GM21447 (cell line): ENCODE measurements at regions not wholly inside any gene's neighbourhood (a gene's known extent, or its start where the extent isn't known, plus 50 kb on each side); places are given as distances from the start of the nearest gene placed in this dataset.

Experiments used
- ATAC-seq: cut with Tn5 transposase; IDR thresholded peaks from one replicate; pipeline ENCODE4 v1.9.1; 2021; ENCODE audit not compliant: unreplicated experiment

DNA sequence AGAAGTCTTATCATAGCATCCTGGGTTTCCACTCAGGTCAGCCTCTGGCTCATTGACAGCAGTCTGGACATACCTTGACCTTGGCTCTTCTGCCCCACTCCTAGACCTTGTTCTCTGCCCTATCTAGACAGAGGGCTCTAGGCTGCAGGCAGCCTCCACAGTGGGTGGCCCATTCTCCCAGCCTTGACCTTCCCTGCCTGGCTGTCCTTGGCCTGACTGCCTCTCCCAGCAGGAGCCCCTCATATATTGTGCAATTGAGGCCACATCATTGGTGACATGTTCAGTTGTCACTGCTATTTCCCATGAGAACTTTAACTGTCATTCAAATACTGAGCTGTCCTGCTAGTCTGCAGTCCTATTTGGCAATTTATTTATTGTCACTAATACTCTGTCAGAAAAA is 503.4 kb downstream of the PLXNA4 start:
- ATAC-seq = no peak

GRCh38 chr7:132072165-132072564 is 504.1 kb downstream of the PLXNA4 start:
- no peak for ATAC-seq

- no peak for ATAC-seq
These were observed 507.0 kb downstream of the PLXNA4 start for GRCh38 chr7:132069306-132069705.

- no peak for ATAC-seq
These were observed 509.5 kb downstream of the PLXNA4 start for GRCh38 chr7:132066761-132067171.

DNA sequence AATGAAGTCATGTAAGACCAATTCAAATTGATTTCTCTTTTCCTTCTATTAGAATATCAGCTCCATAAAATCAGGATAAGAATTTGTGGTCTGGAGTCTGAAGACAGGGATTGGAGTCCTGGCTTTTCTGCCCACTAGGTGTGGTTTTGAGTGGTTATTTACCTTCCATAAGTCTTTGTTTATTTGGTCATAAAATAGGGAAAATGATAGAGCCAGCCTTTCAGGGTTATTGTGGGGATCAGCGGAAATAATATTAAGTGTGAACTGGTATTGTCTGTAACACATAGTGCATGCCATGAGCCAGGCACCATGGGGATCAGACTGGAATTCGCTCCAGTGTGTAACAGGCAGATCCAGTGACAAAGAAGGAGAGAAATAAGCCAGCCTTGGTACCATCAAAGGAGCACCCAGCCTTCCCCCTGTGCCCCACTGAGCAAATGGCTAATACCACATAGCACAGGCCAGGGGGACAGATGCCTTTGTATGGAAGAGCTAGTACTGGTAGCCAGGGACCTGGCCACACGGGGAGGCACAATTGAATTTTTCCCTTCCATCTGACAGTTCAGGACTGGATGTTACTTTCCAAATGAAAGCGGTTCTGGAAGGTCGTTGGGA is 509.7 kb upstream of the PODXL start:
- no peak for ATAC-seq

GRCh38 chr7:132065193-132065988 is 509.0 kb upstream of the PODXL start:
- no peak for ATAC-seq

DNA sequence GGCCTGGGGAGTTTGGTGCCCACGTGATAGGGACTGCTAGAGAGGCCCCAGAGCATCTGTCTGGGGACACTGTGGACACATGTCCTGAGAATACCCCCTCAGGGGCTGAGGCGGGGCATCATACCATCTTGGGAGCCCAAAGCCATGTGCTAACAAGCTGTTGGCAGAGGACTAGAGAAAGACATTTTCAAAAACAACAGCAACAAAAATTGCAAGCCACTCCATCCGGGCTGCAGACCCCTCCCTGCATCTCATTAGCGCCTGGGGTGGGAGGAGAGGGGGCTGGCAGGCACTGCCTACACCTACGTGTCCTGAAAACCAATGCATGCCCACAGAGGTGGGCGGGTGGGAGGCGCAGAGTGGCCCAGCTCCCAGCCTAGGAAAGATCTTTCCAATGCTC is 507.4 kb upstream of the PODXL start:
- ATAC-seq = no peak

DNA sequence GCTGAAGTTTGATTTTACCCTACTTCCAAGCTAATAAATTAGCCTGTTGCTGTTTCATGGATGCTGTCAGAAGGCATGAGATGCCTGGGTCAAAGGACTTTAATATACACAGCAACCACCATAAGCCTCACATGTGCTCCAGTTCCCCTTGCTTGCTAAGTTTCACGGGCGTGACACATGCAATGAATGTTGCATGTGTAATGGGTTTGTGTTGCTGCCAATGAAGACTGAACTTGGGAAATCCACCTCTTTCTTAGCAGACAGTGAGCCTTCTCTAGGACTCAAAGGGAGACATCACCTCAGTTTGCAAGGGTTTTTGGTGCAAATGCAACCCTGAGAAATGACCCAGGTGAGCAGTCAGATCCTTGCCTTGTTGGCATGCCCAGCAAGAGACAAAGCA is 505.5 kb upstream of the PODXL start:
- ATAC-seq = no peak

- peak; percentile 77 for ATAC-seq
These were observed 502.7 kb upstream of the PODXL start for GRCh38 chr7:132059141-132059540.

DNA sequence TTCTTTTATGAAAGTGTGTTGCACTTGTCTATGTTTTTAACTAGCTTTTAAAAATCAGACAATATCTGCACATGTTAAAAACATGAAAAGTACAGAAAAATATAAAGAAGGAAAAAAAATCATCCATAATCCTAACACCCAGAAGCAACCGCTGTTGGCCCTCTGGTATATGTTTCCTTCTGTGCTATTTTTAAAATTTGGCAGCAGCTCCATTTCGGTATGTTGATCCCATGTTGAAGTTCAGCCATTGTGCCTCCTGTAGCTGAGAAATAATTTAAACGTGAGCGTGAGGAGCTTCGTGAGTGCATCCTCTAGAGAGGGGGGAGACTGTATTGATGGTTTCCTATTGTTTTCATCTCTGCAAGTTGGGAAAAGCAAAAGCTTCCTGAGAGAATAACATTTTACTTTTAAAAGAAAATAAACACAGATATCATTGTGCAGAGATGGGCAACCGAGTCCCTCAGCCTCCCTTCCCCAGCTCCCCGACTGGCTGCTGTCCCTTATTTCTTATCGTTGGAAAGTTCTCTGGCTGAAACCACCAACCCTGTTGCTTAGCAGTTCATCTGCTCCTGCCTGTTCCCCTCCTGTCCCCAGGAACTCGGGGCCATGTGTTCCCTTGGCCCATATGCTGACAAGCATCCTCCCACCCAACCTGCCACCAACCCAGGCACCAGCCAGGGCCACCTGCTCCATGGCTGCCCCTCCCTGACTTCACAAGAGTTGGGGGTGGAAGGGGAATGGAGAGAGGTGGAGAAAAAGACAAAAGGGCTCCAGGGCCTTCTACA is 499.1 kb upstream of the PODXL start:
- ATAC-seq = no peak

DNA sequence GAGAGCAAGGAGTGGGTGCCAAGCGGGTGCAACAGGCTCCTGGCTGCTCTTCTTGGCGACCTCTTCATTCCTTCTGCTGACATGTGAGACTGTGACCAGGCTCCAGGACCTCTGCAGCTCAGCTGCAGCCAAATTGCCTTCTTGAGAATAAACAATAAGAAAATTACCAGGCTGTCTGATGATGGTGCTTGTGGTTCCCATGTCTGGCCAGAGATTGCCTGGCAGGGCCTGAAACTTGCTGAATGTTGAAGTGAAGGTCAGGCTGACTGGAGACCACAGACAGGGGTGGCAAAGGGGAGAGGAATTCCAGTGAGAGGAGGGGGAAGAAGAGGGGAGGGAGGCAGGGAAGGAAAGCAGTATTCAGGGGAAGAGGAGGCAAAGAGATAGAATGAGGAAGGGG is 497.4 kb upstream of the PODXL start:
- ATAC-seq = no peak

DNA sequence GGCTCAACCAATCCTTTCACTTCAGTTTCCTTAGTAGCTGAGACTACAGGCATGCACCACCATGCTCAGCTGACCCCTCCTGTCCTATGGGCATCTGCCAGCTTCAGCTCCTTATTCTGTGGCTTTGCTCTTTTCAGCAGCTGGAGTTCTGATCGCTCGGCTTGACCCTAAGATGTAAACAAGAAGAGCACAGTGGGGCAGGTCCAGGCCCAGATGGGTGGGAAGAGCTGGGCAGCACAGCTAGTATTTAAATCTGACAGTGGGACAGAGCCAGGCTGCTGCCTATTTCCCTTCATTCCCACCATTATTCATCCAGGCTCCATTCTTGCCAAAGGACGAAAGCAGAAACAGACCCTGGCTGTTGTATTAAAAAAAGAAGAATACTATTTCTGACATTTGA is 494.9 kb upstream of the PODXL start:
- ATAC-seq = no peak

GRCh38 chr7:132049462-132050304 is 493.3 kb upstream of the PODXL start:
- ATAC-seq = no peak

GRCh38 chr7:132045481-132045980 is 489.1 kb upstream of the PODXL start:
- ATAC-seq = no peak

DNA sequence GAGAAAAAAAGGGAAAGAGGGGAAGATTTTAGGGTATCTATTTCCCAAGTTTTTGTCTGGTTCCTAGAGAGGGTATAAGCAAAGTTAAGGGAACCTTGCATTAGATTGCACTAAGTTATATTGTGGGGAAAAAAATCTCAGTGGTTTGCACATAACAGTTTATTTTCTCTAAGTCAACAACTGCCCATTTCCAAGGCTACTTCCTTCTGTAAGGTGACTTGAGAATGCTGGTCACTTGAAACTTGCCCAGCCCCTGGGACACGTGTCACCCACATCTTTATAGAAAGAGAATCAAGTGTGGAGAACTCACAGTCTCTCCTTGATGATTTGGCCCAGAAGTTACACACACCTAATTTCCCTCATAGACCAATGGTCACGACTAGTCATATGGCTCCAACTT is 488.6 kb upstream of the PODXL start:
- no peak for ATAC-seq

DNA sequence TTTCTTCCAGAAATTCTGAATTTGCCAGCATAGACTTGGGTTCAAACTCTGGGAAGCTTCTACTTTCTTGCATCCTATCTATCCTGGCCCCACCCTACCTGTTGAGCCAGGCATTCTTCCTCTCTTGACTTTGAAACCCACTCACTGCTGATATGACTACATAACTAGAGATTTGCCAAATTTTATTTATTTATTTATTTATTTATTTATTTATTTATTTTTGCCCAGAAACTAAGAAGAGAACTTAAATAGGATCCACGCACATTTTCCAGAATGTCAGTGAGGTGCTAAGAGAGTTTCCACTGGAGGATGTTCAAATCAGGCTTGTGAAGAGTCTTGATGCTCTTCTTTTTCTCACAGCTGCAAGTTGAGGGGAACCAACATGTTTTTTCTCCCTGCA is 487.8 kb upstream of the PODXL start:
- ATAC-seq = no peak

DNA sequence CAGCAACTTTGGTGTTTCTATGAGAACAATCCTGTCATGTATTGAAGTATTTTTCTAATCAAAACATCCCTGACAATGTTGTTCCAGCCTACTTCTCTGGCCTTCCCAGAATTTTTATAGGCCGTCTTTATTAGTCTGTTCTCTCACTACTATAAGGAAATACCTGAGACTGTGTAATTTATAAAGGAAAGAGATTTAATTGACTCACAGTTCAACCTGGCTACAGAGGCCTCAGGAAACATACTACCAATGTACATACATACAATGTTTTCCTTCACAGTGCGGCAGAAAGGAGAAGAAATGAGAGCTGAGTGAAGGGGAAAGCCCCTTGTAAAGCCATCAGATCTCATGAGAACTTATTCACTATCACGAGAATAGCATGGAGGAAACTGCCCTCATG is 484.7 kb upstream of the PODXL start:
- ATAC-seq = no peak

GRCh38 chr7:132035517-132036362 is 479.3 kb upstream of the PODXL start:
- no peak for ATAC-seq

DNA sequence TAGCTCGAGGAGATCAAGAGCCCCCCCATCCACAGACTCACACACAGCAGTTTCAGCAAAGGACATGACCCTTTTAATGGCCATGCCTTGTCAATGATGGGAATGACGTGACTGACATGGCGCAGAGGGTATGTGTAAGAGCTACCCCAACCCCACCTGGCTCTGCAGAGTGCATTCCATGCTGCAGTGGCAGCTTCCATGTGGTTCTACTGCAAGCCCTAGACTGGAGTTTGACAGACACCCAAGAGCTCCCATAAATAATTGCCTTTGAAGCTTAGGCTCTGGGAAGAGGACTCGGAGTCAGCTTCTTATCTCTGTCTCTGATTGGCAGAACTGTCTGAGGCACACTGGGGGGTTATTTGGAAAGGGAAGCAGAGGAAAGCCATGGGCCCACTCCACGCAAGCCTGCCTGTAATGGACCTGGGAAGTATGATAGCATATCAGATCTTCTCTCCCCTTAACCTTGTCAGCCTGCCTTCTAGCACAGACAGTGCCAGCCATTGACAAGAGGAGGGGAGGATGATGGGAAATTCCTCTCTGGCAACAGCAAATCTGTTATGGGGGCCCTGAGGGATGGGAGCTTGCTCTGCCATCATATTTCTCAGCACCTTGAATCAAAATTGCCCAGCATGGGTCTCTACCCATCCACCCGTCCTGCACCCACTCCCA is 478.5 kb upstream of the PODXL start:
- ATAC-seq = no peak
